OCI-LY1 (cell line): ENCODE measurements at regions not wholly inside any gene's neighbourhood (a gene's known extent, or its start where the extent isn't known, plus 50 kb on each side); places are given as distances from the start of the nearest gene placed in this dataset.

Source experiments
- EZH2 ChIP-seq: fragments of 200-600 bp; sonication (generic), shearing (Covaris generic); IDR thresholded peaks from 2 replicates; pipeline ENCODE4 v1.8.0; 2017; ENCODE audit warnings: borderline replicate concordance, mixed run types, mild to moderate bottlenecking, antibody characterized with exemption, low read length, moderate library complexity, mixed read lengths
- TF ChIP-seq, protein P1 (sequence below): fragments of 200-600 bp; sonication (generic), shearing (Covaris generic); IDR thresholded peaks from 2 replicates; pipeline ENCODE4 v1.5.1; 2017; ENCODE audit warnings: mild to moderate bottlenecking, antibody characterized with exemption, low read length, moderate library complexity, mixed read lengths

DNA sequence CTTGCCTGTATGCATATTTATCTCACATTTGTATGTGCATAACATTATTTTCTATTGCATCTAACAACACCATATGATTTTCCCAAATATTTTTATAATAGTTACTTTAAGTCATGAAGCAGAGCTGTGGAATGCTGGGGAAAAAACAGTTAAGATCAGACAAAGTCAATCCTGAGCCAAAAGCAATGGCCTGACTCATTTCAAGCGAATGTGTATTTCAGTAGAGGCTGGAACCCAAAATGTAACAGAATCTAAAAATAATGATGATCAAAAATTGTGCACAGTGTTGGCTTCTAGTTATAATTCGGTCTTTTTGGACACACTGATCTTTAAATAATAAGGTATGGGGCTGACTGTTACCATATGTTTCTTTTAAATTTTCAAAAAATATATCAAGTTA lies 516.2 kb upstream of the ADGRL3 start:
- no peak for TF ChIP-seq EZH2
- TF ChIP-seq, protein P1, sequence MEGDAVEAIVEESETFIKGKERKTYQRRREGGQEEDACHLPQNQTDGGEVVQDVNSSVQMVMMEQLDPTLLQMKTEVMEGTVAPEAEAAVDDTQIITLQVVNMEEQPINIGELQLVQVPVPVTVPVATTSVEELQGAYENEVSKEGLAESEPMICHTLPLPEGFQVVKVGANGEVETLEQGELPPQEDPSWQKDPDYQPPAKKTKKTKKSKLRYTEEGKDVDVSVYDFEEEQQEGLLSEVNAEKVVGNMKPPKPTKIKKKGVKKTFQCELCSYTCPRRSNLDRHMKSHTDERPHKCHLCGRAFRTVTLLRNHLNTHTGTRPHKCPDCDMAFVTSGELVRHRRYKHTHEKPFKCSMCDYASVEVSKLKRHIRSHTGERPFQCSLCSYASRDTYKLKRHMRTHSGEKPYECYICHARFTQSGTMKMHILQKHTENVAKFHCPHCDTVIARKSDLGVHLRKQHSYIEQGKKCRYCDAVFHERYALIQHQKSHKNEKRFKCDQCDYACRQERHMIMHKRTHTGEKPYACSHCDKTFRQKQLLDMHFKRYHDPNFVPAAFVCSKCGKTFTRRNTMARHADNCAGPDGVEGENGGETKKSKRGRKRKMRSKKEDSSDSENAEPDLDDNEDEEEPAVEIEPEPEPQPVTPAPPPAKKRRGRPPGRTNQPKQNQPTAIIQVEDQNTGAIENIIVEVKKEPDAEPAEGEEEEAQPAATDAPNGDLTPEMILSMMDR = no peak
